Heart right ventricle (tissue), 16 donors: ENCODE measurements at regions not wholly inside any gene's neighbourhood (a gene's known extent, or its start where the extent isn't known, plus 50 kb on each side); places are given as distances from the start of the nearest gene placed in this dataset.
"Not testable (repeated sequence)": the region's sequence is repeated elsewhere in the genome, so short reads cannot be mapped to it uniquely, and the experiment has no call there.

ENCODE experiments used
- ATAC-seq, 8 donors: fragments of 200-7000 bp; cut with Tn5 transposase; one replicate each; pipeline ENCODE4 v1.9.1; 2020; ENCODE audit warnings: mild to moderate bottlenecking in 8 of 8, moderate library complexity in 8 of 8, moderate number of reproducible peaks in 1 of 8
- DNase-seq, 2 donors: peaks; one replicate each; pipeline ENCODE4 v3.0.0-alpha.2; 2020
- H3K27ac ChIP-seq, 10 donors: fragments of 200-600 bp; sonication (generic) in 2 of 10; one replicate each; pipeline versions ENCODE4 v1.5.0 to v1.8.0; 2020 to 2022; ENCODE audit warnings: mild to moderate bottlenecking in 3 of 10
- H3K27me3 ChIP-seq, 7 donors: fragments of 200-600 bp; one replicate each; pipeline ENCODE4 v1.8.0; 2021 to 2022; ENCODE audit warnings: mild to moderate bottlenecking in 2 of 7
- H3K36me3 ChIP-seq, 9 donors: fragments of 200-600 bp; sonication (generic) in 1 of 9; one replicate each; pipeline versions ENCODE4 v1.5.0 to v1.8.0; 2020 to 2022; ENCODE audit warnings: mild to moderate bottlenecking in 2 of 9
- H3K4me1 ChIP-seq, 9 donors: fragments of 200-600 bp; sonication (generic) in 1 of 9; one replicate each; pipeline versions ENCODE4 v1.5.0 to v1.8.0; 2020 to 2022; ENCODE audit warnings: mild to moderate bottlenecking in 4 of 9
- H3K4me3 ChIP-seq, 10 donors: fragments of 200-600 bp; sonication (generic) in 2 of 10; one replicate each; pipeline versions ENCODE4 v1.5.0 to v1.8.0; 2020 to 2022; ENCODE audit warnings: mild to moderate bottlenecking in 7 of 10, moderate library complexity in 2 of 10
- H3K9me3 ChIP-seq, 11 donors: fragments of 200-600 bp in 10 of 11; sonication (generic) in 2 of 11; one replicate each; pipeline versions ENCODE4 v1.5.0 to v1.8.0; 2013 to 2022; ENCODE audit warnings: mild to moderate bottlenecking in 2 of 11, control low read depth in 1 of 11, moderate library complexity in 1 of 11
- WGBS, 2 donors: extraction: QIAGEN DNeasy Blood & Tissue Kit; methylation state at CpG; one replicate each; pipeline ENCODE4 v1.1.7; 2013; ENCODE audit warnings: inconsistent platforms in 1 of 2; 5-methylcytosine and 5-hydroxymethylcytosine counted together
- intact Hi-C, 10 donors: fragments of 100-400 bp; cut with DNase I; formaldehyde crosslinking; loops; one replicate each; pipeline versions ENCODE4 v1.11.1 to v1.14.2; 2022
- TF ChIP-seq, protein P1 (sequence below), 9 donors: fragments of 200-600 bp; sonication (generic) in 2 of 9; IDR thresholded peaks; one replicate each; pipeline versions ENCODE4 v1.5.0 to v1.8.0; 2021 to 2022; ENCODE audit warnings: antibody characterized with exemption in 9 of 9, mild to moderate bottlenecking in 5 of 9, moderate library complexity in 1 of 9
- donor health status: Arrhythmogenic right ventricular cardiomyopathy.
- donor health status: ischemic (EF 13 %, LVEDD 7.1; RV severe dilation, severe dysfunction).
- donor health status: healthy with polysubstance abuse.
- donor health status: DM: no; HTN: yes; CAD: no.
- donor health status: DM: no; HTN: no; CAD: no.
- donor health status: ischemic (EF 25% LVEDD 6.9; RV normal size, moderate dysfunction).
- donor health status: ischemic (EF 25% LVEDD 5.7; RV mildly dilated, moderate dysfunction).
- donor health status: healthy.
- donor health status: DM: yes; HTN: yes; CAD: no.
- donor health status: Ischemic cardiomyopathy.
- donor health status: ischemic (EF 35%, LVEDD 5.7; RV mildly dilated, moderate dysfunction).
- donor health status: nonischemic (EF 11% LVEDD 7.7; RV severe dilation, severe dysfunction).
- donor health status: DM: yes; HTN: yes; CAD: no.
- donor health status: PGD.
- donor health status: ischemic (EF 29% LVEDD 5.4; RV normal size, mild dysfunction).
- donor health status: nonischemic (EF 23%, LVEDD 6.1; RV moderate dilation, normal function).

DNA sequence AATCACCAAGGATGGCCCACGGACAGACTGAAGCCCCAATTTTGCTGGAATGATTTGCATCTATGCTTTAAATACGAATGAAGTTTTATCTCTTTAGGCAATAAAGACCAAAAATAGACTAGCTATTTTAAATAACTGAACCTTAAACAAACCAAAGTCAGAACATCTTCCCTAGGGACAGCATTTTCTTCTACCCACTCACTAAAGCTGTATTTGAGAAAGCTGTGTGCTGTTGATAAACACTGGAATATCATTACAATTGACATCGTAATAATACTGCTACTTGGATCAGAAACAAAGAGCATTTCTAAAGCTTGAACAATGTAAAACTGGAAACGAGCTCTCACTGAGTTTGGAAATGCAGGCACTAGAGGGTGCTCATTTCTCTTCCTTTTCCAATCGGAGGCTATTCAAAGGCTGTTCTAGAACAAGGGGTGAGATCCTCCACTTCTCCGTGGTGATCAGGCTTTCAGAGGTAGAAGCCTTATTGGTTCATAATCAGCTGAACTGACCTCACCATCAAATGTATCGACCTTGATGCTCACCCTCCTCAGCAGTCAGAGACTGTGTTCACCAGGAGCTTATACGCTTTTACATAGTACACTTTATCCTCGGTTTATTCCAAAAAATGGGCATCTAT, 225.3 kb upstream of the PRSS1 start:
- H3K9me3 ChIP-seq: no peaks in the 10 kb centered on the region
- H3K36me3 ChIP-seq: no peaks in the 10 kb centered on the region
- no peak overlapping the region for H3K4me3 ChIP-seq
- DNase-seq: no peak
- 46 to 50% methylated on average over 9 of the region's 9 CpGs for WGBS, 2 donors
- intact Hi-C loops: no loop called here
- H3K4me1 ChIP-seq: no peaks in the 10 kb centered on the region
- TF ChIP-seq, protein P1, sequence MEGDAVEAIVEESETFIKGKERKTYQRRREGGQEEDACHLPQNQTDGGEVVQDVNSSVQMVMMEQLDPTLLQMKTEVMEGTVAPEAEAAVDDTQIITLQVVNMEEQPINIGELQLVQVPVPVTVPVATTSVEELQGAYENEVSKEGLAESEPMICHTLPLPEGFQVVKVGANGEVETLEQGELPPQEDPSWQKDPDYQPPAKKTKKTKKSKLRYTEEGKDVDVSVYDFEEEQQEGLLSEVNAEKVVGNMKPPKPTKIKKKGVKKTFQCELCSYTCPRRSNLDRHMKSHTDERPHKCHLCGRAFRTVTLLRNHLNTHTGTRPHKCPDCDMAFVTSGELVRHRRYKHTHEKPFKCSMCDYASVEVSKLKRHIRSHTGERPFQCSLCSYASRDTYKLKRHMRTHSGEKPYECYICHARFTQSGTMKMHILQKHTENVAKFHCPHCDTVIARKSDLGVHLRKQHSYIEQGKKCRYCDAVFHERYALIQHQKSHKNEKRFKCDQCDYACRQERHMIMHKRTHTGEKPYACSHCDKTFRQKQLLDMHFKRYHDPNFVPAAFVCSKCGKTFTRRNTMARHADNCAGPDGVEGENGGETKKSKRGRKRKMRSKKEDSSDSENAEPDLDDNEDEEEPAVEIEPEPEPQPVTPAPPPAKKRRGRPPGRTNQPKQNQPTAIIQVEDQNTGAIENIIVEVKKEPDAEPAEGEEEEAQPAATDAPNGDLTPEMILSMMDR (IDR thresholded peaks at IDR 0.05): no peak
- H3K27me3 ChIP-seq: peaks cover 0 to 32% (median 18%) of the 10 kb centered on the region in 7 donors
- no peak overlapping the region for H3K27ac ChIP-seq
- no peak for ATAC-seq

DNA sequence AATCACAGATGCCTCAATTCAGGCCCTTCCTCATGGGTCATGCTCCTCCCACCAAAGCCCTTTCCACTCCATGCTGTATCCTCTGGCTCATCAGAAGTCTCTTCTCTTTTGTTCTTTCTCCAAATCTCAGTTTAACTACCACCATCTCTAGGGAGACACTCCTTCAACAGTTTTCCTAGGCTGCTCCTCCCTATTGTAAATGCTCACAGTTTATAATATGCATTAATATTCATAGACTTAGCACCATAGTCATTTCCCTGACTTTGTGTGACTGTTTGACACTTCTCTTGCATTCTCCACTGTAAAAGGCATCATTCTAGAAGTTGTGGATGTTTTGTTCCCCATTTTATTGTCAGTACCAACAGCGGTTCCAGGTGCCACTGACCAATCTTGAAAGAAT, 226.5 kb upstream of the PRSS1 start:
- DNase-seq (no peak), ATAC-seq (no peak)
- TF ChIP-seq, protein P1 (IDR thresholded peaks at IDR 0.05): no peak
- no peak overlapping the region for H3K27ac ChIP-seq
- H3K4me1 ChIP-seq: no peaks in the 10 kb centered on the region
- peaks cover 0 to 20% (median 8%) of the 10 kb centered on the region in 7 donors for H3K27me3 ChIP-seq
- no peaks in the 10 kb centered on the region for H3K9me3 ChIP-seq
- WGBS, 2 donors: 93% methylated on average over 1 of the region's 1 CpG
- no peak overlapping the region for H3K4me3 ChIP-seq
- intact Hi-C loops: no loop called here
- no peaks in the 10 kb centered on the region for H3K36me3 ChIP-seq

DNA sequence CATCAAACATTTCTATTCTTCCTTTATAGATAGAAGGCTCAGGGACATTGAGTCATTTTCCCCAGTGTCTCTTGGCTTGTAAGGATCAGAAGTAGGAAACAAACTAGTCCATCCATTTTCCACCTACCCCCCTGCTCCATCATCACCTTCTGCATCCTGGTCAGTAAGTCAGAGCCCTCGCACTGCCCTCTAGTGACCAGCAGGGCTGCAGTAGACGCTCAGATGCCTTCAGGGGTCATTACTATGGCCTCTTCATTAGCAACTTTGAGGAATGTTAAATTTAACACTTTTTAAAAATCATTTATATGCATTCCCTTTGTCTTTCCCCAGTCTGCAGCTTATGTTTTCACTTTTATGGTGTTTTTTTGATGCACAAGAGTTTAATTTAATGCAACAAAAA, 228.4 kb upstream of the PRSS1 start:
- DNase-seq, H3K27ac ChIP-seq, H3K4me1 ChIP-seq, H3K9me3 ChIP-seq, H3K36me3 ChIP-seq, H3K27me3 ChIP-seq, ATAC-seq, H3K4me3 ChIP-seq, intact Hi-C loops: not testable (repeated sequence)
- WGBS, 2 donors: 24 to 40% methylated on average over 2 of the region's 2 CpGs
- TF ChIP-seq, protein P1 (IDR thresholded peaks at IDR 0.05): peak in 2 of 9 donors; percentile 8 to 27

DNA sequence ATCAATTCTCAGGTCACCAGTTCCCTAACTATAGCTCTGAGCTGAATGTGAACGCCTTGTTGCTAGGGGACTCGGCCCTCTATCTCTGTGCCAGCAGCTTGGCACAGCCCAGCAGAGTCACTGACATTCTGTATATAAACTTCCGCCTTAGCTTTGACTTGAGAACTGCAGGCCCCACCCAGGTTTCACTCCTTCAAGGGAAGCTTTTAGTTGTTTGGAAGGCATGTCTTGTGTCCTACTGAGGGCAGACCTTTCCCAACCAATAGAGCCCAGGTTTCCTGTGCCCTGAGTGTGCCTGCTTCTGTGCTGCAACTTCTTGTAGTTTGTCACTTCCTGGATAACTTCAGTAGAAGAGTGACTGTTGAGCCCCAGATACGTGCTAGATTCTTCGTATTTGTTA, 228.8 kb upstream of the PRSS1 start:
- WGBS, 2 donors: 80 to 81% methylated on average over 5 of the region's 5 CpGs
- H3K27ac ChIP-seq, intact Hi-C loops, H3K36me3 ChIP-seq, H3K4me1 ChIP-seq, H3K9me3 ChIP-seq, H3K4me3 ChIP-seq, ATAC-seq, DNase-seq, H3K27me3 ChIP-seq: not testable (repeated sequence)
